ENCODE measurements at regions not wholly inside any gene's neighbourhood (a gene's known extent, or its start where the extent isn't known, plus 50 kb on each side); places are given as distances from the start of the nearest gene placed in this dataset.

GRCh38 chr12:19940267-19940666 lies 428.1 kb upstream of the PDE3A start:
- 0 out of 2 replicates have a peak, but pooled peaks cover 1% of the 10 kb centered on the region for H3K4me1 ChIP-seq (ENCODE audit: control insufficient read depth, insufficient read depth, low read length)
- no peak for TF ChIP-seq SMC3 (IDR thresholded peaks at IDR 0.05; ENCODE audit: low read depth, low read length)
- no peak for TF ChIP-seq MAFK (IDR thresholded peaks at IDR 0.05; ENCODE audit: low read depth, low read length)
- TF ChIP-seq RCOR1 (IDR thresholded peaks at IDR 0.05; ENCODE audit: insufficient replicate concordance, low read length), result no peak
- no peak for TF ChIP-seq USF2 (IDR thresholded peaks at IDR 0.05; ENCODE audit: low read depth, low read length)
- no peak for TF ChIP-seq ELK1 (IDR thresholded peaks at IDR 0.05; ENCODE audit: borderline replicate concordance, low read depth, low read length)
- no peak for TF ChIP-seq MXI1 (IDR thresholded peaks at IDR 0.05; ENCODE audit: borderline replicate concordance, low read depth, low read length)
- no peak for TF ChIP-seq CTCF (conservative IDR thresholded peaks at IDR 0.05; ENCODE audit: low read depth, low read length)
- TF ChIP-seq POLR2A (IDR thresholded peaks at IDR 0.05; ENCODE audit: low read depth, low read length), result no peak
- POLR2A ChIA-PET (ENCODE audit: unreplicated experiment), result no interaction called here
- no peak overlapping the region for H4K91ac ChIP-seq (ENCODE audit: insufficient read depth, low read depth, low read length)
- H4K20me1 ChIP-seq (ENCODE audit: insufficient read depth, low read length), result no peaks in the 10 kb centered on the region
- no peaks in the 10 kb centered on the region for H3K79me1 ChIP-seq (ENCODE audit: low read depth in 1 of 2, low read length in 2 of 2)
- H3K4me2 ChIP-seq (ENCODE audit: low read depth, low read length), result no peak overlapping the region
- dilution Hi-C loops (cut with HindIII; ENCODE audit: low sequenced_read_pairs, unreplicated experiment) (no loop called here), in situ Hi-C loops (cut with MboI; ENCODE audit: low sequenced_read_pairs) (no loop called here), intact Hi-C loops (cut with micrococcal nuclease) (no loop called here)
- H3K18ac ChIP-seq (ENCODE audit: low read depth, low read length), result no peak overlapping the region
- no peak overlapping the region for H3K9ac ChIP-seq (ENCODE audit: low read depth, low read length)
- H3K4ac ChIP-seq (ENCODE audit: low read depth, low read length), result no peak overlapping the region
- no peaks in the 10 kb centered on the region for H3K27me3 ChIP-seq (ENCODE audit: control insufficient read depth, insufficient read depth, low read length)
- no peak overlapping the region for H2AK5ac ChIP-seq (ENCODE audit: low read depth, low read length)
- H3K23ac ChIP-seq (ENCODE audit: low read depth, low read length), result no peak overlapping the region
- H4K8ac ChIP-seq (ENCODE audit: low read depth in 2 of 2, low read length in 2 of 2), result no peak overlapping the region
- H2BK120ac ChIP-seq (ENCODE audit: low read depth, low read length), result no peak overlapping the region
- no peak overlapping the region for H2BK20ac ChIP-seq (ENCODE audit: low read depth, low read length)
- no peak overlapping the region for H2BK15ac ChIP-seq (ENCODE audit: low read depth, low read length)
- BruUV-seq (replicated peaks), result no TSS peak
- H3K27ac ChIP-seq (ENCODE audit: insufficient read depth, low read length), result no peak overlapping the region
- no peak overlapping the region for H4K5ac ChIP-seq (ENCODE audit: low read depth, low read length)
- WGBS, 2 experiments (ENCODE audit: extremely low coverage in 2 of 2, insufficient read length in 1 of 2), result no CpG with 5 or more reads among the region's 4 CpGs
- CTCF ChIA-PET, result no interaction called here
- H3K36me3 ChIP-seq (ENCODE audit: control insufficient read depth, insufficient read depth, low read length), result no peaks in the 10 kb centered on the region
- H3K9me1 ChIP-seq (ENCODE audit: insufficient read depth, low read length), result no peaks in the 10 kb centered on the region
- H3K4me3 ChIP-seq (ENCODE audit: insufficient read depth, low read depth, low read length), result no peak overlapping the region
- no peak for DNase-seq
- no peak overlapping the region for H2AK9ac ChIP-seq (replicated peaks; ENCODE audit: low read depth, low read length, poor library complexity)
- peaks cover 2% of the 10 kb centered on the region; the same call in 1 of the 2 replicates for H3K9me3 ChIP-seq (ENCODE audit: control insufficient read depth, insufficient read depth, low read length)
- no peak overlapping the region for H2BK5ac ChIP-seq (ENCODE audit: low read depth, low read length, poor library complexity, severe bottlenecking)
- no peak overlapping the region for H3K14ac ChIP-seq (replicated peaks; ENCODE audit: low read depth, low read length)
- no peak for ATAC-seq (ENCODE audit: low read depth)
- no peak overlapping the region for H2AFZ ChIP-seq (replicated peaks; ENCODE audit: low read length, poor library complexity)
- H3K56ac ChIP-seq (ENCODE audit: extremely low read depth, insufficient read depth, low read length), result no peak overlapping the region
